ENCODE measurements at regions not wholly inside any gene's neighbourhood (a gene's known extent, or its start where the extent isn't known, plus 50 kb on each side); places are given as distances from the start of the nearest gene placed in this dataset.

DNA sequence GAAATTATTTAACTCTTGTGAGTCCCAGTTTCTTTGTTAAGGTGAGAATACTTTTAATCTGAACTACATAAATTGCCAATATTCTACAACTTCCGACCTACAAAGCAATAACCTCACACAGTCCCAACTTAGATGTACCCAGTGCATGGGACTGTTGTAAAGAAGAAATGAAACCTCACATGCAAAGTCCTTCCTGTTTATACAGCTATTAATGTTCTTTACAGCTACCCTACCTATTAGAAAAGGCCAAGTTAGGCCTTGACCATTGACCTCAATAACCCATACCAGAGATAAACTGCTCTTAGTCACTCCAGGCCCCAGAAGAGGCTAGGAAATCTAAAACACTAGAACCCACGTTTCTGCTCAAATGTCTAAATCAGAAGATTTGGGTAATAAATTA, 920.1 kb upstream of the TENM3 start:
- no peak overlapping the region for H3K4me3 ChIP-seq

DNA sequence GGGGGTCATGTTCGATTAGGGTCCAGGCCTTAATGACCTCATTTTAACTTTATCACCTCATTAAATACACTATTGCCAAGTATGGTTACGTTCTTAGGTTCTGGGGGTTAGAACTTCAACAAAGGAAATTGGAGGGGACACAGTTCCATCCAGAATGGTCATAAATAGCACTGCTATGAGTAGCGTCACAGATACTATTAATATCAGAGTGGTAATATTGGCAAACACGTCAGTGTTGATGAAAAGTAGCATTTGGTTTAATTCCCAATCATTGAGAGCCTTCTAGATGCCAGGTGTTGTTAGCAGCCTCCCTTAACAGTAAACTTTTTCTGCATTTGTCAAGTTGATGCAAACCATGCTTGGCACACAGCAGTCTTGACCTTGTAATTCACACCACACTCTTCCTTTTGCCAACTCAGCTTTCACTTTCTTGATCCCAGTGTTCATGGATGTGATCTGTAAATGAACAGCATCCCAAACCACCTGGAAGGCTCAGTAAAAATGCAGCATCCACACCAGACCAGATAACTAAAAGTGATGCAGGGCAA, 912.5 kb upstream of the TENM3 start:
- no peak for DNase-seq
- TF ChIP-seq, protein P1, sequence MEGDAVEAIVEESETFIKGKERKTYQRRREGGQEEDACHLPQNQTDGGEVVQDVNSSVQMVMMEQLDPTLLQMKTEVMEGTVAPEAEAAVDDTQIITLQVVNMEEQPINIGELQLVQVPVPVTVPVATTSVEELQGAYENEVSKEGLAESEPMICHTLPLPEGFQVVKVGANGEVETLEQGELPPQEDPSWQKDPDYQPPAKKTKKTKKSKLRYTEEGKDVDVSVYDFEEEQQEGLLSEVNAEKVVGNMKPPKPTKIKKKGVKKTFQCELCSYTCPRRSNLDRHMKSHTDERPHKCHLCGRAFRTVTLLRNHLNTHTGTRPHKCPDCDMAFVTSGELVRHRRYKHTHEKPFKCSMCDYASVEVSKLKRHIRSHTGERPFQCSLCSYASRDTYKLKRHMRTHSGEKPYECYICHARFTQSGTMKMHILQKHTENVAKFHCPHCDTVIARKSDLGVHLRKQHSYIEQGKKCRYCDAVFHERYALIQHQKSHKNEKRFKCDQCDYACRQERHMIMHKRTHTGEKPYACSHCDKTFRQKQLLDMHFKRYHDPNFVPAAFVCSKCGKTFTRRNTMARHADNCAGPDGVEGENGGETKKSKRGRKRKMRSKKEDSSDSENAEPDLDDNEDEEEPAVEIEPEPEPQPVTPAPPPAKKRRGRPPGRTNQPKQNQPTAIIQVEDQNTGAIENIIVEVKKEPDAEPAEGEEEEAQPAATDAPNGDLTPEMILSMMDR (IDR thresholded peaks at IDR 0.05) = no peak
- Histone ChIP-seq H3K9me3 (peaks cover 0 to 5% of the 10 kb centered on the region in 2 donors), H3K27me3 (no peaks in the 10 kb centered on the region), H3K27ac (no peak overlapping the region), H3K36me3 (no peaks in the 10 kb centered on the region), H3K4me1 (no peaks in the 10 kb centered on the region), H3K4me3 (no peak overlapping the region)
- intact Hi-C loops (cut with DNase I) = no loop called here
- no peak for ATAC-seq

More for the DNA sequence above, 920.1 kb upstream of the TENM3 start:
- Histone ChIP-seq H3K9me3 (no peaks in the 10 kb centered on the region), H3K27me3 (no peaks in the 10 kb centered on the region), H3K36me3 (no peaks in the 10 kb centered on the region), H3K27ac (no peak overlapping the region), H3K4me1 (no peaks in the 10 kb centered on the region)
- DNase-seq (no peak), ATAC-seq (no peak)
- intact Hi-C loops (cut with DNase I) = no loop called here
- TF ChIP-seq, protein P1 (IDR thresholded peaks at IDR 0.05) = no peak

DNA sequence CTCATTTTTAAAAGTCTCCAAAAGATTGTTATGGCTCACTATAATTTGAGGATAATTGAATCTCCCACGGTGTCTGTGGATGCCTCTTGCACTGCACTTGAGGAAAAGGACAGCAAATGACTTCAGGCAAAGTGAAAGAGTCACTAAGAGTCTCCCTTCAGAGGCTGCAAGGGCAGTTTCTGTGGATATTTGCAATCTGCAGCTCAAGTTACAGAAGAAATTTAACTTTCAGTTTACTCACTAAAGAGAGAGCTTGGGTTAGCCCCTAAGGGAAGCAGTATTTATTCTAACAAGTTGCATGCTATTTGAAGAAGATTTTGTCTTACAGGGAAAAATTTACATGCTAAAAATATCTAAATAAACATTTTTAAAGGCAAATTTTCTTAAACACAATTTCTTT, 912.0 kb upstream of the TENM3 start:
- DNase-seq = peak in 1 of 4 donors; percentile 18
- H3K36me3 ChIP-seq = no peaks in the 10 kb centered on the region

DNA sequence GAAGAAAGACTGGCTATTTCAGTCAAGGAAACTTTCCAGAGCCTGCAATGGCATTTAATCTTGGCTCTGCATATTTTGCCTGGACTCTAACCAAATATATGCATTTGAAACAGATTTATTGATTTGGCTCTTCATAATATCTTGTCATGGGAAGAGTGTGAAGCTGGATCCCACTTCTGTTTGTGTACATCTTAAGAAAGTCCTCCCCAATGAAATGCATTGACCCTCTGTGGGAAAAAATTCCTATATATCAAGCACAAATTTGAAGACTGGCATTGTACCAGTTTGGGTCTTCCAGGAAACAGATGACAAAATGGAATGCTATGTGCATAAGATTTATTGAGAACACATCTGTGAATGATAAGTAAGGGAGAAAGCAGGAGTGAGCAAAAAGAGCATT, 897.3 kb upstream of the TENM3 start:
- H3K27me3 ChIP-seq = no peaks in the 10 kb centered on the region
- H3K27ac ChIP-seq = no peak overlapping the region
- no peaks in the 10 kb centered on the region for H3K4me1 ChIP-seq
- intact Hi-C loops (cut with DNase I) = no loop called here
- H3K4me3 ChIP-seq = no peak overlapping the region
- TF ChIP-seq, protein P1 (IDR thresholded peaks at IDR 0.05) = no peak
- no peaks in the 10 kb centered on the region for H3K36me3 ChIP-seq
- ATAC-seq (no peak), DNase-seq (no peak)
- H3K9me3 ChIP-seq = peaks cover 0 to 5% of the 10 kb centered on the region in 2 donors

More for the DNA sequence above, 912.0 kb upstream of the TENM3 start:
- Histone ChIP-seq H3K27me3 (no peaks in the 10 kb centered on the region), H3K27ac (no peak overlapping the region), H3K9me3 (peaks cover 0 to 5% of the 10 kb centered on the region in 2 donors), H3K4me1 (no peaks in the 10 kb centered on the region), H3K4me3 (no peak overlapping the region)
- intact Hi-C loops (cut with DNase I) = no loop called here
- no peak for ATAC-seq
- TF ChIP-seq, protein P1 (IDR thresholded peaks at IDR 0.05) = no peak

DNA sequence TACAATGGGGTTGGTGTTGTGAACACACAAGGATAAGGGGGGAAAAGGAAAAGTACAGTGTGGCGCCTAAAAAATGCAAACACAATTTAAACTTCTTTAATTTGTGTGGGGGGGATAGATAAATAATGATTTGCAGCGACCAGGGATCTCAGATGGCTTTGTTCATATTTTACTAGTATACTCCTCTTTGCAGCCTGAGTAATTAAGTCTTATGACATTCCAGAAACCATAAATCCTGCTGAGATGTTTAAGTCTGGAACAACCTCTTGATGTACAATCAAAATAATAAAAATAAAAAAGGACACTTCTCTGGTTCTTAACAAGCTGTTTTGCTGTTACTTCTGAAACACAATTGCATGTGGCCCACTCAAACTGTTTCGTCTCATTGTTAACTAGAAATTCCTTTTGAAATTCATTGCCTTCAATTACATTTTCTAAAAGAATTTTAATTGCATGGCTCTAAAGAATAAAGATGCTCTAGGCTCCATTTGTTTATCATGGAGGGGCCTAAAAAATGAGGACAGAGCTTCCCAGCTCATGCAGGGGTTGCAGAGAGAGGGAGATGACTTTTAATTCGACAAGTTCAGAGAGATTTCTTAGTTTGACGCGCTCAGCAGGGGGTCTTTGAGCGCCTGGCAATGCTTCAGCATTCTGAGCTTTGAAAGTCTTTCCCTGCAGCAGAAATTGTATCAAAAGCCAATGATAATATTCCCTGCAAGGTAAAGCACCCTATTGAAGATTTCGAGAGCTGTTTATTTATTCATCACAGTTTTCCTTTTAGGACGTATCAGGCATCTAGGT, 892.4 kb upstream of the TENM3 start:
- intact Hi-C loops (cut with DNase I) = no loop called here
- DNase-seq (peak in 1 of 4 donors; percentile 11), ATAC-seq (no peak)
- H3K27me3 ChIP-seq = no peaks in the 10 kb centered on the region
- H3K27ac ChIP-seq = no peak overlapping the region
- peaks cover 0 to 5% of the 10 kb centered on the region in 2 donors for H3K9me3 ChIP-seq
- no peaks in the 10 kb centered on the region for H3K4me1 ChIP-seq
- TF ChIP-seq, protein P1 (IDR thresholded peaks at IDR 0.05) = no peak
- H3K36me3 ChIP-seq = no peaks in the 10 kb centered on the region
- H3K4me3 ChIP-seq = no peak overlapping the region
